ENCODE measurements at regions not wholly inside any gene's neighbourhood (a gene's known extent, or its start where the extent isn't known, plus 50 kb on each side); places are given as distances from the start of the nearest gene placed in this dataset.
"Not testable (repeated sequence)": the region's sequence is repeated elsewhere in the genome, so short reads cannot be mapped to it uniquely, and the experiment has no call there.

- DNase-seq (ENCODE audit: low read depth), result no peak
These were observed 229.9 kb upstream of the DTNA start for GRCh38 chr18:34480162-34480700.

DNA sequence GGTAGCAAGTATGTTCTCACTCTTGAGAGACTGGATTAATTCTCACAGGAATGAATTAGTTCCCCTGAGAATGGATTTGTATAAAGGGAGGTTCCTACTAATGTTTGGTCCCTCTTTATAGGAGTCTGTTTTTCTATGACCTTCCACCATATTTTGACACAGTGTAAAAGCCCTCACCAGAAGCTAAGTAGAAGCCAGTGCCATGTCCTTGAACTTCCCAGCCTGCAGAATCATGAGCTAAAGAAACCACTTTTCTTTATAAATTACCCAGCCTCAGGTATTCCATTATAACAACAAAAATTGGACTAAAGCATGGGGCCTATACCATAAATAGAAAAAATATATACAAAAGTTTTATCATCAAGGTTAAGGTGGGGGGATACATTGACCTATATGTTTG is 227.9 kb upstream of the DTNA start:
- no peak for DNase-seq (ENCODE audit: low read depth)

DNA sequence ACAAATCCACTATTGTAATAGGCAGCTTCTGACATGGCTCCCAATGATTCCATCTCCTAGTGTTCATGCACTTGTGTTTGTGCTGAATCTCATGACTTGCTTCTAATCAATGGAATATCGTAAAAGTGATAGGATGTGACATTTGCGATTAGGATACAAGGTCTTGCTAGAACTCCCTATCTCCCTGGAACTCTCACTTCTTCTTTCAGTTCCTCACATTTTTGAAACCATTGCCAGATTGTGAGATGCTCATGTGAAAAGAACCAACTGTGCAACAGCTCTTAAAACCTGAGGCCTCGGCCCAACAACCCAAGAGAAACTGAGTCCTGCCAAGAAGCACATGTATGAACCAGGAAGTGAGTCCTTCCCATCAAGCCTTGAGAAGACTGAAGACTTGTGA is 226.9 kb upstream of the DTNA start:
- DNase-seq (ENCODE audit: low read depth), result no peak

DNA sequence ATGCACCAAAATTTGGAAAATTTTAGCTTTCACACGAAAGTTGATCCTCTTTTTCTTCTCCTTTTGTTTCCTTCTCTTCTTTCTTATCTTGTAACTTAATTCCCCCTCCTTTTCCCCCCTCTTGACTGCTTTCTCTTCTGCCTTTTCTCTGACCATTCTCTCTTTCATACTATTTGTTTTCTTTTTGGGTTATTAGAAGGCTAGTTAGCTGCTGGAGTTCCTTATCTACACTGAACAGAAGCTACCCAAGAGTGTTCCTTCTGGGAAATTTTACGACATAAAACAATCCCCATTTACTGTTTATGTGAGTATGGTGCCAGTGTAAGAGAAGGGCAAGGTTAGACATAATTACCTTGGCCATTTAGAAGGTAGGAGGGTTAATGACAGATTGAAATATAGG is 218.4 kb upstream of the DTNA start:
- no peak for DNase-seq (ENCODE audit: low read depth)

- no peak for DNase-seq (ENCODE audit: low read depth)
These were observed 217.4 kb upstream of the DTNA start for GRCh38 chr18:34492652-34493051.

DNA sequence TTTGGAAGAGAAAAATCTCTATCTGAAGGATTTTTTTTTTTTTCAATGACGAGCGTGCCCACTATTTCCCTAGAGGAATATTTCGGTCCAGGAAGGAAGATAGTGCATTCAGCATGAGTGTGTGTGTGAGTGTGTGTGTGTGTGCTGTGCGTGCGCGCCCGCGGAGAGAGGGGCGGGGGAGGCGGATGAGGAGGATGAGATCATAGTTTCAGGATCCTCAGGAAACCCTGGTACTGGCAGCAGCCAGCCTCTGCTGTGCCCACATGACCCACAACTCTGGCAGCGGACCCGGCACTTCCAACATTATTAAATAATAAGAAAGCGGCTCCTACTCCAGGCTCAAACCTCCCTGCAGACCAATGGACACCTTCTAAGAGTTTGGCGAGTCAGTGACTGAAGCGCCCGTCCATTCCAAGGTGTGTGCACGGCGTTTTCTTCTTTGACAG is 217.0 kb upstream of the DTNA start:
- DNase-seq (ENCODE audit: low read depth), result no peak

DNA sequence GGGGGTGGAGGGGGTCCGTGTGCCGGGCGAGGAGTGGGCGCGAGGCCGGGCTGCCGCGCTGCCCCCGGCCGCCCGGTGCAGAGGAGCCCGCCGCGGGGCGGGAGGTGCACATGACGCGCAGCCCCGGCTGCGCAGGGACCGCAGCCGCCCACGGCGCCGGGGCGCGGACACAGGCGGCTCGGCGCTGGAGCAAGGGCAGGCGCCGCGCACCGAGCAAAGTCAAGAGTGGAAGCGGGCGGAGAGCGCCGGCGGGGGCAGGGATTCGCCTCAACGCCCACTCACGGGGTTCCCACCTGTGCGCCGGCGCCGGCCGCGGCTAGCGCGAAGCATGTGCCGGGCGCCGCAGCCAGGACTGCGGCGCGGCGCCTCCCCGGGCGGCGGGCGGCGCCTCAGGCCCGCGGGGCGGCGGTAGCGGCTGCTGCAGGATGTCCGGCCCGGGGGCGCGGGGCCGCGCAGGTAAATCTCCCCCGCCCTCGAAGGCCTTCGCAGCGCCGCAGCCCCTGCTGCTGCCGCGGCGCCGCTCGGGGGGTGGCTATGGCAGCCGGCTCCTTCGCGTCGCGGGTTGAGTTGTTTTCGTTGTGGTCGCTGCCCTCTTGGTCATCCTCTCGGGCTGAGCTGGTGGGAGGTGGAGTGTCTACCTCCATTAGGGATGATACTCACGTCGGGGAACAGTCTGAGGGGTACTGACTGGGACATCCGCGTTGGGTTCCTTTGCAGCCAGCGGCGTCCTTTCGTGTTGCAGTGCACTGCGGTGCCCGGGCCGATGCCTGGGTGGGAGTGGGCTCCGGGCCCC is 216.3 kb upstream of the DTNA start:
- no peak for DNase-seq (ENCODE audit: low read depth)

DNA sequence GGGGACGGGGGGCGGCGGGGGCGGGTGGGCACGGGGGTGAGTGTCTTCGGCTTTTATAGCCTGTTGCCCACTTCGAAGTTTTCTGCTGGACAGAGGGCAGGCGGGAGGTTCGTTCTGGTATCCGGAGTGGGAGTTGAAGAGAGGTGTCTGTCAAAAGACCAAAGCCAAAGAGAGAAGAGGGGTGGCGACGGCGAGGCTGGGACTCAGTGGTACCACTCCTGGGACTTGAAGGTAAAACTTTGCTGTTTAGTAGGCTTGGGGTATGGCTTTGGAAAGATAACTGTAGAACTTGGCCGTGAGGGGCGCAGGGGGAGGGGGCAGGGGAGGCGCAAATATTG is 215.8 kb upstream of the DTNA start:
- DNase-seq (ENCODE audit: low read depth), result no peak

- DNase-seq (ENCODE audit: low read depth), result no peak
These were observed 214.6 kb upstream of the DTNA start for GRCh38 chr18:34495506-34495905.

GRCh38 chr18:34501553-34501952 is 208.5 kb upstream of the DTNA start:
- no peak for DNase-seq (ENCODE audit: low read depth)

DNA sequence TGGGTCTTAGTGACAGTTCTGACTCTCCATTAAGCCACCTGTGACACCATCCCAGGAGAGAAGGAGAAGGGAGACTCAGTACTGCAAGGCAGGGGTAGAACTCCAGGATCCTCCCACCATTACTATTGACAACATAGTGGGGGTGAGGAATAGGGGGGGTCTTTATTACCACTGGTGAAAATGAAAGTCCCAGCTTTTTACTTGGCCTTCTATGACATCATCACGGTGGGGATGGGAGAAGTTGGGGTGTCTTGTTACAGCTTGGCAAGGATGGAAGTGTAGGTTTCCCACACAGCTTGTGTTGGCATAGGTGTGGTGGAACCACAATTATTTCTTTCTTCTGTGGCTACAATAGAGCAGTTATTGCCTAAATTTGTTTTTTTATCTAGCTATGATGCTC is 203.9 kb upstream of the DTNA start:
- DNase-seq (ENCODE audit: low read depth), result no peak

- no peak for DNase-seq (ENCODE audit: low read depth)
These were observed 200.9 kb upstream of the DTNA start for GRCh38 chr18:34509163-34509562.

DNA sequence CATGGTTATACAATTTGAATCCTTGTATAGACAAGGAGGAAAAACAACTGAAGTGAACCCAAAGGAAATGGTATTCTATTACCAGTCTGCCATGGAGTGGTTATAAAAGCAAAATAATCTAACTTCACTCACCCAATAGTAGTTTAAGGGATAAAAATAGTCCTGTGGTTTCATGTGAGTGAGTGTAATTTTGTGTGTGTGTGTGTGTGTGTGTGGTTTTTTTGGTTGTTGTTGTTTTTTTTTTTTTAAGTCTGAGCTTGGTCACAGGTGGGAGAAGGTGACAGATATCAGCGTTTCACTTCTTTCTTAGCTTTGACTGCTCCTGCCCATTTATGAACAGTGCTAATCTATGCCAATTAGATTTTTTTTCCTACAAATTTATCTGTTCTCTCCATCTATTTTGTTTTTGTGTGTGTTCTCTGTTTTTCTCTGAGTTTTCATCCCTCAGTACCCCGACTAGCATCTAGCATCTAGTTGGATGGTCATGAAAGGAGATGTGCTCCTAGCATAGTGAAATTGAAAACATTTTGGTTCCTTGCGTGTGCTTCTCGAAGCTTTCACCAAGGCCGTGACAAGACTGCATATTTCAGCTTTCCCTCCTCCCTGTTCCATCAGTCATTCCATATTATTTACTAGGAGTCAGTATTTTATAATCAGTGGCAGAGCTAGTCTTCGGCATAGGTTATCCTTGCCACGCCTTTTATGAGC is 200.1 kb upstream of the DTNA start:
- no peak for DNase-seq (ENCODE audit: low read depth)

DNA sequence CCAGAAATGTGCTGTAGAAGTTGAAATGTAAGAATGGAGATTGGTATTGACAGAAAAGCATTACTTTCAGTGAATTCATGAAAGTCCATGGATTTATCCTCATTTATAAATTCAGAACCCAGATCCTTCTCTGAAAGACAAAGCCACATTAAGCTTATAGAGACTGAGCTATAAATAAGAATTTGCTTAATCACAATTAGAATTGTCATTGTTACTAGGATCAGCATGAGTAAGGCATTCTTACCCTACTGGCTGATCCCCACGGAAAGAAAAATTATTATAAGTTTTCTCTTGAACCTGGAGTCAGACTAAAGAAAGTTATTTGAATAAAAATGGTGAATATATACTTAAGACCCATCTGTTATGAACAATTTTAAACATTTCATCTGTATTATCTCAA is 199.2 kb upstream of the DTNA start:
- DNase-seq (ENCODE audit: low read depth), result no peak

- no peak for DNase-seq (ENCODE audit: low read depth)
These were observed 198.7 kb upstream of the DTNA start for GRCh38 chr18:34511435-34511834.

GRCh38 chr18:34511879-34512278 is 198.2 kb upstream of the DTNA start:
- DNase-seq (ENCODE audit: low read depth), result no peak

- no peak for DNase-seq (ENCODE audit: low read depth)
These were observed 195.9 kb upstream of the DTNA start for GRCh38 chr18:34514238-34514637.

GRCh38 chr18:34514957-34515356 is 195.1 kb upstream of the DTNA start:
- no peak for DNase-seq (ENCODE audit: low read depth)

GRCh38 chr18:34516355-34516754 is 193.7 kb upstream of the DTNA start:
- DNase-seq (ENCODE audit: low read depth), result not testable (repeated sequence)

GRCh38 chr18:34516996-34517395 is 193.1 kb upstream of the DTNA start:
- DNase-seq (ENCODE audit: low read depth), result not testable (repeated sequence)

DNA sequence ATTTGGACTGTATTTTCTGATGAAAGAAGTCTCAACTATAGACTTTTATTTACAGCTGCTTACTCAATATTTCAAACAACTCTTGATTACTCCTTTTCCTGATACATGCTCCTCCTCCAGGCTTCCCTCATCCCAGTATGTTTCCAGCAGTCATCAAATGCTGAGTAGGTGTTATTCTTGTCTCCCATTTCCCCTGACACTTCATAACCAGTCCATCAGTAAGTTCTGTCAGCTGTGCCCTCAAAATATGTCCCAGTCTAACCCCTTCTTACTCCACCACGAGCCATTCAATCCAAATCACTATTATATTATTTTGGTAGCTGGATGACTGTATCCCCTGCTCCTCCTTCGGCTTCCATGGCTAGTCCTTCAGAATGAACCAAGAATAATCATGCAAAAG is 189.1 kb upstream of the DTNA start:
- DNase-seq (ENCODE audit: low read depth), result no peak

GRCh38 chr18:34522603-34523002 is 187.5 kb upstream of the DTNA start:
- no peak for DNase-seq (ENCODE audit: low read depth)

DNA sequence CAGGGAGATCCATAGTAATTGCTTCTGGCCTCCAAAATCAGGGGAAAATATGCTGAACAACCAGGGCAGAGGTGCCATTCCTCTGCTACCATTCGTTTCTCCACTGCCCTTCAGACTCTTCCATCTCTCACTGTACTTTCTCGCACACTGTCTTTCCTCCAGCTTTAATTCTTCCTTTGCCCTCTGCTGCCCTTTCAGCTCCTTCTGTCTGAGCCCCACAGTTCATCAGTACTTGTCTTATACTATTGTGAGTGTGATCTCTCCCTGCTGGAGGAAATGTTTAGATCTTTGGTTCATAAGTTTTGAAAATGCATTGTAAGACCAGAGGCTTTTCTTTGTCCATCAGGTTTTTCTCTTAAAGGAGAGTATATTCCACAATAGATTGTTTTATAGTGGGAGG is 184.9 kb upstream of the DTNA start:
- DNase-seq (ENCODE audit: low read depth), result no peak

GRCh38 chr18:34528177-34528576 is 181.9 kb upstream of the DTNA start:
- DNase-seq (ENCODE audit: low read depth), result no peak

Measured in CMK (cell line).